NOMO-1 (cell line): ENCODE measurements at regions not wholly inside any gene's neighbourhood (a gene's known extent, or its start where the extent isn't known, plus 50 kb on each side); places are given as distances from the start of the nearest gene placed in this dataset.
"Not testable (repeated sequence)": the region's sequence is repeated elsewhere in the genome, so short reads cannot be mapped to it uniquely, and the experiment has no call there.

Experiments used
- DNase-seq, 2 experiments: peaks; one replicate each; lab custom pipeline; 2025; ENCODE audit not compliant: unreplicated experiment in 2 of 2; lab: John Stamatoyannopoulos, UW

- not testable (repeated sequence) for DNase-seq
Measured at GRCh38 chr2:132271794-132272193, 110.0 kb upstream of the ANKRD30BL start.

DNA sequence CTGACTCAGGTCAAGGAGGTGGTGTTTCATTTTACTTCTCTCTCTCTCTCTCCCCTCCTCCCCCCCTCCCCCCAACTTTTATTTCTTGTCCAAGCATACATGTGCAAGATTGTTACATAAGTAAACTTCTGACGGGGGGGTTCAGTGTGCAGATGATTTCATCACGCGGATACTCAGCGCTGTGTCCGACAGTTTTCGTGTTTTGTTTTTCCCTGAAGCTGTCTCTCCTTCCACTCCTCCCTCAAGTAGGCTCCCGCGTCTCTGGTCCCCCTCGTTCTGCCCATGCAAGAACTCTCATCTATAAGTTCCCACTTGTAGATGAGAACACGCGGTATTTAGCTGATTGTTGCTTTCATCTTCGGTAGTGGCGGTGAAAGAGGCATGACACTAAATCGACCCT, 111.0 kb upstream of the ANKRD30BL start:
- DNase-seq, result no peak

GRCh38 chr2:132273585-132273984, 111.8 kb upstream of the ANKRD30BL start:
- DNase-seq, result not testable (repeated sequence)

DNA sequence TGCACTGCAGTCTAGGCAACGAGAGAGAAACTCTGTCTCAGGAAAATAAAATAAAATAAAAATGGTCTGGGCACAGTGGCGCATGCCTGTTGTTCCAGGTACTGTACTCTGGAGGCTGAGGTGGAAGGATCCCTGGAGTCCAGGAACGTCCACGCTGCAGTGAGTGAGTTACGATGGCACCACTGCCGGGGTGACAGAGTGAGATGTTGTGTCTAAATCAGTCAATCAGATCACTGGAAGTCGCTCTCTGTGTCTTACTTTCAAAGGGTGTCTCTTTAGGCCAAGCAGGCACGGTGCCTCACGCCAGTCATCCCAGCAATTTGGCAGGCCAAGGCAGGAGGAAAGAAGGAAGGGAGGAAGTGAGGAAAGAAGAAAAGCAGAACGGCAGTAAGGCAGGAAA, 112.2 kb upstream of the ANKRD30BL start:
- no peak for DNase-seq

DNA sequence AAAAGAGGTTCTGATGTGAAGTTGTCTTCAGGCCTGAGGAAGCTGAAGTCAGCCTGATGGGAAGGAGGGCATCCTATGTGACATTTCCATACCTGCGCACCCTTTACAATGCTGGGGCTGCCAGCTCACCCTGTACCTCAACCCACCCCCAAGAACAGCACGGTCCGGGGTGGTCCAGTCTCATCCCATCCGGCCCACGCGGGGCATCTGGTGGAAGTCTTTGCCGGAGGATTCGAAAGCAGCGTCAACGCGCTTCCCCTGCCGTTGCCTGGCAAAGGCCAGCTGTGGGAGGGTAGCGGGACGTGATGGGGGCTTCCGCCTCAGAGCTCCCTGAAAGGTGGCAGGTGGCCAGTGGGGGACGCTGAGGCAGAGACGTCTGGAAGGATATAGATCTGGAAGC, 113.6 kb upstream of the ANKRD30BL start:
- DNase-seq, result no peak

DNA sequence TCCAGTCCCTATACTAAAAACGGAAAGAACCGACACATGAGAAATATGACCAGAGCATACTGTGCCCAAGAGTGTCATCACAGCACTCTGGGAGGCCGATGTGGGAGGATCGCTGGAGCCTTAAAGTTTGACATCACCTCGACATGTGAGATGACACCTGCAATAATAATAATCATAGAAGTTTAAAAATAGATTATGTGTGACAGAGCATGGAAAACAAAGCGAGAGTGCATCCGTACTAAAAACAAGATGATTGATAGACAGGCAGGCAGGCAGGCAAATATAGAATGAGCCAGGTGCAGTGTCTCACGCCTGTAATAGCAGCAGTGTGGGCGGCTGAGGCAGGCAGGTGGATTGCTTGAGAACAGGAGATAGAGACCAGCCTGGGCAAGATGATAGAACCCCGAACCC, 114.8 kb upstream of the ANKRD30BL start:
- no peak for DNase-seq

GRCh38 chr2:132278267-132278666, 116.5 kb upstream of the ANKRD30BL start:
- DNase-seq, result no peak

DNA sequence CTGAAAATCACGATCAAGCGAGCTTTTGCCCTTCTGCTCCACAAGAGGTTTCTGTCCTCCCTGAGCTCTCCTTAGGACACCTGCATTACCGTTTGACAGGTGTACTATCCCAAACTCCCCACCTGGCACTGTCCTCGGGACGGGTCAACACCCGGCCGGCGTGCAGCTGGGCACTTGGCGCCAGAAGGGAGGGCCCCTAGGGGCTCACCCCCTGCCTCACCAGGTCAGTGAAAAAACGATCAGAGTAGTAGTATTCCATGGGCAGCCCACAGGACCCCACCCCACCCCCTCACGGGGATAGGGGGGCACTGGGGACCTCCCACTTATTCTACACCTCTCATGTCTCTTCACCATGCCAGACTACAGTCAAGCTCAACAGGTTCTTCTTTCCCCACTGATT, 117.6 kb upstream of the ANKRD30BL start:
- no peak for DNase-seq

DNA sequence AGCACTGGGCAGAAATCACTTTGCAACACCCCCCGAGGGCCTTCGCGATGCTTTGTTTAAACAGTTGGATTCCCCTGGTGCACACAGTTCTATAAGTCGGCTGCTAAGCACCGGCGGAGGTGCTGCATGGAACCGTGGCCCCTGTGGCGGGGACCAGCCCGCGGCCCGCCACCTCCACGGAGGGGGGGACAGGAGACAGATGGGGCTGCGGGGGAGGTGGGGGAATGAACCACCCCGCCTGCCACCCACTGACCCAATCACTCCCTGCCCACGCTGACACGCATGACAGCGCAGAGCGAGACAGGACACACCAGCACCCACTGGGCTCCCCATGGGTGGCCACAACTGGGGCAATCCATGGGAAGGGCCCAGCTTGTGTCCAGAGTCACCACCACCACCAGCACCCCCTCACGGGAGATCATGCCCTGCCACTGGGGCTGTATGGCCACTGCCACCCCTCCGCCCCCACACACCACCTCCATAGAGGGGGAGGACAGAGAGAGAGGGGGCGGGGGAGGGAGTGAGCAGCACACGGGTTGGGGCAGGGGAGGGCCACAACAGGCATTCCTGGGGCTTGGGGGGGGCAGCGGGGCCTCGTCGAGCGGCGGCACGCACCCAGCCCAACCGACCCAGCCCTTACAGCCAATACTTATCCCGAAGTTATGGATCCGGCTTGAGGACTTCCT, 118.3 kb upstream of the ANKRD30BL start:
- no peak for DNase-seq

DNA sequence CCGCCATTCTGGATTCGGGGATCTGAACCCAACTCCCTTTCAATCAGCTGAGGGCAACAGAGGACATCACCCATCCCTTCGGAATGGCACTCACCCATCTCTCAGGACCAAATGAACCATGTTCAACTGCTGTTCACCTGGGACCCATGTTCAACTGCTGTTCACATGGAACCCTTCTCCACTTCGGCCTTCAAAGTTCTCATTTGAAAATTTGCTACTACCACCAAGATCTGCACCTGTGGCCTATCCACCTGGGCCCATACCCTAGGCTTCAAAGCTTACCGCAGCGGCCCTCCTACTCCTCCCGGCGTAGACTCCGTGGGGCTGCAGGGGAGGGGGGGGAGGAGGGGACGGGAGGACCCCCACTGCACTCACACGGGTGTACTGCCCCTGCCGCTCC, 119.2 kb upstream of the ANKRD30BL start:
- no peak for DNase-seq

DNA sequence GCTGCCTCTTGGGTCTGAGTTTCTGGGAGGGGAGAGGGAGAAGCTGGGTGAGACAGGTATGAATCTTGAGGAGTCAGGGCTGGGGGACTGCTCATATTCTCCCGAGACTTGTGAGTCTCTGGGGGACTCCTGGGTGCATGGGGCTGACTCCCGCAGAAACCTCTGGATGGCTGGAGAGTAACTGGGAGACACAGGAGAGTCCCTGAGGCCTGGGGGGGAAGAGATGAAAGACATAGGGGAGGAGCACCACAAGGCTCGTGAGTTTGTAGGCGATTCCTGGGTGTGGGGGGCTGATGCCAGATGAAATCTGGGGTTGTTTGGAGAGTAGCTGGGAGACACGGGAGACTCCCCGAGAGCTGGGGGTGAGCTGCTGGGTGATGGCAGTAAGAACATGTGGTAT, 120.4 kb upstream of the ANKRD30BL start:
- not testable (repeated sequence) for DNase-seq

GRCh38 chr2:132282911-132283310, 121.2 kb upstream of the ANKRD30BL start:
- no peak for DNase-seq

- not testable (repeated sequence) for DNase-seq
Measured at GRCh38 chr2:132286289-132286911, 124.6 kb upstream of the ANKRD30BL start.

DNA sequence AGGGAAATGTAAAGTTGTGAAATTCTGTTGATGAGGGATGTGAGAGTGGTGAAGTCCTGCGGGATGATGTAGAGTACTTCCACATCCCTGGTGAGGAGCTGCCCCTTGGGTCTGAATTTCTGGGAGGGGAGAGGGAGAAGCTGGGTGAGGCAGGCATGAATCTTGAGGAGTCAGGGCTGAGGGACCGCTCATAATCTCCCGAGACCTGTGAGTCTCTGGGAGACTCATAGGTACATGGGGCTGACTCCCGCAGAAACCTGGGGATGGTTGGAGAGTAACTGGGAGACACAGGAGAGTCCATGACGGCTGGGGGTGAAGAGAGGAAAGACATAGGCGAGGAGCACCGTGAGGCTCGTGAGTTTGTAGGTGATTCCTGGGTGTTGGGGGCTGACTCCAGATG, 126.2 kb upstream of the ANKRD30BL start:
- not testable (repeated sequence) for DNase-seq

DNA sequence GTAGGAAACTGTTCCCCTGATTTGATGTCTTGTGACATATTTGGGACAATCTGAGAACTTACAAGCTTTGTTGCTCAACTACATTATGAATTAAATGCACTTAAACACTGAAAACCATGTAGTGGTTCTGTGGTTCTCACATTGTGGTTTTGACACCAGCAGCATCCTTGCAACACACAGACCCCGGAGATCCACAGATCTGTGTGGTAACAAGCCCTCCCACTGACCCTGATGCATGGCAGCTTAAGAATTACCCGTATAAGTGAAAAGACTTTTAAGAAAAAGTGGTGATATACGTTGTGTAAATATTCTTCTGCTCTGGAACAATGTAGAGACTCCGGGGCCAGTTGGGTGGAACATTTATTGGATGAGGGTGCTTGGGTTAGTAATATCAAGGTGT, 127.4 kb upstream of the ANKRD30BL start:
- DNase-seq, result not testable (repeated sequence)

- not testable (repeated sequence) for DNase-seq
Measured at GRCh38 chr2:132289812-132290211, 126.8 kb upstream of the GPR39 start.

DNA sequence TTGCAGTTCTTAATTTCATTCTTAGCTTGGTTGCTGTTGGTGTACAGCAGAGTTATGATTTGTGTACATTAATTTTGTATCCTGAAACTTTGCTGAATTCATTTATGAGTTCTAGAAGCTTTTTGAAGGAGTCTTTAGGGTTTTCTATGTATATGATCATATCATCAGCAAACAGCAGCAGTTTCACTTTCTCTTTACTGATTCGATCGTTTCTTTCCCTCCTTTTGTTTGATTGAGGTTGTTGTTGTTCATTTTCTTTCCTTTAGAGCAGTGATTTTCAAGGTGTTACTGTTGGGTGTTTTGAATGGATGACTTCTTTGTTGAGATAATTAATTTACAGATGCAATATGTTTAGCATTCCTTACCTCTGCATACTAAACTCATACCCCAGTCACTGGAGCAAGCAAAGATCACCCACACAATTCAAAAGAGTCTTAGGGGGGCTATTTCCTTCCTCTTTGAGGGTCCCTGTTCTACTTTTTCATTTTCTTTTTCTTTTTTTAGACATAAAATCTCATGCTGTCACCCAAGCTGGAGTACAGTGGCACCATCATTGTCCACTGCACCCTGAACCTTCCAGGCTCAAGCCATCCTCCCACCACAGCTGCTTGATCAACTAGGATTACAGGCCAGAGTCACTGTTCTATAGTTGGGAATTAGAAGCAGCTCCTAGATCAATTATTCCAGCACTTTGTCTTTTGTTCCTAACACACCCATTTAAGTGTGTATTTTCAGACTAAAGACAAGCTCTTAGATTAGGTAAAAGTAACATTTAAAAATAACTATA, 115.8 kb upstream of the GPR39 start:
- not testable (repeated sequence) for DNase-seq

GRCh38 chr2:132304661-132305380, 111.8 kb upstream of the GPR39 start:
- DNase-seq, result not testable (repeated sequence)

- DNase-seq, result not testable (repeated sequence)
Measured at GRCh38 chr2:132307613-132308198, 108.9 kb upstream of the GPR39 start.

DNA sequence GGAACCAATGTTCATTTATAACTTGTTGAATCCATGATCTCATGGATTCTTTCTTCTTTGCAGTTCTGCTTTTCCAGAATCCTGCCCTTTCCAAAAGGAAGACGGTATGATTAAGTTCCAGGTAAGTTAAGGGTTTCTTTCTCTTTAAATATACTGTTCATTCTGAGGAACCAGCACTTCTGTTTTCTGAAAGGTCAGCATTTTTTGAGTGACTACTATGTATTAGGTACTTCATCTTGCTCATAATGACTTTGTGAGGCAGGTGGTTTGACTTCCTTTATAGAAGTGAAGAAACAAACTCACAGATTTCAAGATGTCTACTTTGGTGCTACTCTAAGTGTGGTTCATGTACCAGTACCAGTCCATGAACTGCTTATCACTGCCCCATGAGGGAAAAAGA, 107.4 kb upstream of the GPR39 start:
- DNase-seq, result not testable (repeated sequence)

GRCh38 chr2:132315546-132315945, 101.1 kb upstream of the GPR39 start:
- DNase-seq, result not testable (repeated sequence)
